ENCODE measurements at regions not wholly inside any gene's neighbourhood (a gene's known extent, or its start where the extent isn't known, plus 50 kb on each side); places are given as distances from the start of the nearest gene placed in this dataset.
"Not testable (repeated sequence)": the region's sequence is repeated elsewhere in the genome, so short reads cannot be mapped to it uniquely, and the experiment has no call there.

DNA sequence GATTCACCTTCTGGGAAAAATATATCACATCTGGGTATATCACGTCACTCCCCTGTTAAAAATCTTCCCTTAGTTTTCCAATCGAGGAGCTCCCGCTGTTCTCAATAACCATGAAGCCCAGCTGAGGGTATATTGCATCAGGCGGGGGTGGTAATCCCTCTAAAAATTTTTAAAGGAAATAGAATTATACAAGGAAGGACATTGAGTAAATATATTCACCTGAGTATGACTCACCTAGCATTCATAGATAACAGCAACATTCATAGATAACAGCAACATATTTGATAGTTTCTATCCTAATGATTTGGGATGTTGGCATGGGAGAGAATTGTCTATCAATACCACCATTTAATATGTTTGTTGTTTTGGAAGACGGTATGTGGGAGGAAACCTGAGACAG, 473.6 kb downstream of the RMST start:
- no peak for DNase-seq

DNA sequence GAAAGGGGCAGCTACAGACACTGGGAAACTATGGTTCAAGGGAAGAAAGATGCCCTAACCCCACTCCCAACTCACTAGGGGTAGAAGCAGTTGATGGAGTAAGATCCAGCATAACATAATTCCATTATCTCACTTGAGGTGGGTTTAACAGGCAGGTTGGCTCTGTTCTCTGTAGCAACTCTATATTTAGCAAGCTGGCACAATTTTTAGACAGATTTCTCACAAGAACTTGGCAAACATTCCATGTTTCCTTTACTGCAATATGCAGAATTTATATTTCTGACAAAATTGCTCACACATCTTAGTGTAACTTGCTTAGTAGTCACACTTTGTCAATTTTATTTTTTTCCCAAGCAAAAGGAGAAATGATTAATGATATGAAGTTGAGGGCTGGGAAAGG, 475.4 kb downstream of the RMST start:
- no peak for DNase-seq

DNA sequence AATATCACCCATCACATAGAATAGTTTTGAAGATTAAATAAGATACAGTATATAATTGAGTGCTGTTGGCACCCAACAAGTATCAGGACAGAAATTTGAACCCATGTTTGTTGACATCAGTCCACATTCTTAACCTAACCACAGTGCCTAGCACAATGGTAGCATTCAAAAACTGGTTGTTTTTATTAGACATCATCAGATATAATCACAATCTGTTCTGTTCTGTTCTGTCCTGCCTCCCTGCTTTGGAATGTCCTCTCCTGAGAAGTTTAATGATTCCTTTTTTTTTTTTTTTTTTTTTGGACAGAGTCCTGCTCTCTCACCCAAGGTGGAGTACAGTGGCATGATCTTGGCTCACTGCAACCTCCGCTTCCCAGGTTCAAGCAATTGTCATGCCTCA, 476.6 kb downstream of the RMST start:
- DNase-seq, result no peak

DNA sequence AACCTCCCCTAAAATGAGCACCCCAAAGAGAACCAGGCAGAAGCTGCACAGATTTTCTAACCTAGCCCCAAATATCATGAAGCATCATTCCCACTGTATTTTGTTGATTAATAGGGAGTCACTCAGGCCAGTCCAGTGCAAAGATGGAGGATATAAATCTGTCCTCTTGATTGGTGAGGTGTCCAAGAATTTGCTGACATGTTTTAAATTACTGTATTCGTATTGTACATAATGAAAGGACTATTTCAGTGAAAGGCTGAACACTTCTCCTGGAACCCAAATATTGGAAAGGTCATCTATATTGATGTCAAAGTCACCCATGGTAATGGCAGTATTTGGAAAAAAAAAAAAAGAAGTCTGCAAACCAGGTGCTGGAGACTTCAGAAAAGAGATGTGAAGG, 477.5 kb downstream of the RMST start:
- no peak for DNase-seq

DNA sequence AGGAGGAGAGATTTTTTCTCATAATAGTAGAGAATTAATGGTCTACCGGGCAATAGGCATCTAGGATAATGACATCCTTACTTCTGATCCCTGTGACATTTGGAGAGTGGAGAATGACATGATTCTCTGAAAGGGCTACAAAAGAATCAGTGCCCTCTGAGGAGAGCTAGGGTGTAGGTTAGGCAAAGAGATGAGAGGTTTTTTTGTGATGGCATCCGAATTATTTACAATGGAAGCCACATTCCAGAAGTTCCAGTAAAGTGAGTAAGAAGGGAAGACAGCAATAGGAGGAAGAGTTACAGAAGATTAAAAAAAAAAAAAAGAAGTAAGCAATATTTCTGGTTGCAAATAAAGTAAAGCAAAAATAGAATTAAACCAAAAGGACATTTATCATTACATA, 478.0 kb downstream of the RMST start:
- DNase-seq, result no peak

DNA sequence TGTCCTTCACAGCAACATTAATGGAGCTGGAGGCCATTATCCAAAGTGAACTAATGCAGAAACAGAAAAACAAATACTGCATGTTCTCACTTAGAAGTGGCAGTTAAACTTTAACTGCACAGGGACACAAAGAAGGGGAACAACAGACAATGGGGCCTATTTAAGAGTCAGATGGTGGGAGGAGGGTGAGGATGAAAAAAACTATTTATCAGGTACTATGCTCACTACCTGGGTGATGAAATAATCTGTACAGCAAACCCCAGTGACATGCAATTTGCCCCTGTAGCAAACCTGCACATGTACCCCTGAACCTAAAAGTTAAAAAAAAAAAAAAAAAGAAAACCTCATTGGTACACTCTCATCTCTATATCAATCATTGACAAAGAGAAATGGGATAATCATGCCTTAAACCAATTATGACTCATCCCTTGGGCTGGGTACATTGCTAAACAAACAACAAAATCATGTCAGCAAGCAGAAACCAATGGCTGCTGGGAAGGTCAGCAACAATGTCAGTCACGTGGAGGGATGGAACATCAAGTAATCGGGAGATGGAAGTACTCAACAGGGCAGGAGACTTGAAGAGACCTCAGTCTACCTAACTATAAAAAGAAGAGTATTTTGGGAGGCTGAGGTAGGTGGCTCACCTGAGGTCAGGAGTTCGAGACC, 479.2 kb downstream of the RMST start:
- DNase-seq, result no peak

DNA sequence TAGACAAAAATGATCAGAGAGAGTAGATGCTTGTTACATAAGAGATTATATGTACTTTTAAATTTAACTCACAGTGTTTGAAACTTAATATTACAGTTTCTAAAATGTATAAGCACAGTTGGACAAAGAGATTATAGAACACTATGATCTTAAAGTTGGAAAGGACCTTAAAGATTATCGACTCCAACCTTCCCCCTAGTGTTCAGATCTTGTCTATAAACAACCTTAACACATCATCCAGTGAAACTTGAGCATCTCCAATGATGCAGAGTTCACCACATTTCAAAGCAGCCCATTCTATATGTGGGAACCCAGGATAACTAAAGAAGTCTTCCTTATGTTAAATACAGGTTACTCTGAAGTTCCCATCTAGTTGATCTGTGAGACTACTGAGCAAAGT, 480.8 kb downstream of the RMST start:
- DNase-seq, result no peak

DNA sequence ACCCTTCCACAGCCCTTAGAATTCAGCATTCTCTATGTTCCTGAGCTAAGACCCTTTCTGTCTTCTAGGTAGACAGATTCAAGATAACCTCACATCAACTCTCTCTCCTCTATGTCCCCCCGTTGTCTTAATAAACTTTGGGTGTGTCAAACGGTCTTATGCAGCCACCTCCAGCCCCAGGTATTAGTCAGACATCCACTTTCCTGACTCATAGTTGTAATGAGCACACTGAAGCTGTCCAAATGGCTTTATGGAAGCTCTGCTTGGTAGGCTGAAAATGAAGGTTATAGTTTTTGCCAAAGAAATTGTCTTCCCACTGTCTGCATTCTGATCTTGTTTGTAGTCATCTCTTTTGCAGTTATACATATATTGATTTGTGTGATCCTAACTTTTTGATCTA, 482.0 kb downstream of the RMST start:
- DNase-seq, result no peak

DNA sequence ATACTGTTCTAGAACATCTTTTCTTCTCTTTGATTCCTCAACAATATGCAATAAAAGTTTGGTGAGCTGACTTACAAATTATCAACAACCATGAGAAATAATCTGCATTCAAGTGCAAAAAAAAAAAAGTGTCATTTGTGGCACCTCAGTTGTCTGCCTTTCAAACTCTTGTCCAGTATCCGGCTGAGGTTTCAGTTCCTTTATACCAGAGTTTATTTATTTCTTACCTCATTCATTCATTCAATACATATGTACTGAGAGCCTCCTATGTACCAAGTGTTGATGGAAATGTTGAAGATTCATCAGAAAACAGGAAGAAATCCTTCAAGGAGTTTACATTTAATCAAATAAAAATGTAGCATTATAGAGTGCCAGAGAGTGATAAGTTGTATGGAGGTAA, 484.1 kb downstream of the RMST start:
- DNase-seq, result no peak

DNA sequence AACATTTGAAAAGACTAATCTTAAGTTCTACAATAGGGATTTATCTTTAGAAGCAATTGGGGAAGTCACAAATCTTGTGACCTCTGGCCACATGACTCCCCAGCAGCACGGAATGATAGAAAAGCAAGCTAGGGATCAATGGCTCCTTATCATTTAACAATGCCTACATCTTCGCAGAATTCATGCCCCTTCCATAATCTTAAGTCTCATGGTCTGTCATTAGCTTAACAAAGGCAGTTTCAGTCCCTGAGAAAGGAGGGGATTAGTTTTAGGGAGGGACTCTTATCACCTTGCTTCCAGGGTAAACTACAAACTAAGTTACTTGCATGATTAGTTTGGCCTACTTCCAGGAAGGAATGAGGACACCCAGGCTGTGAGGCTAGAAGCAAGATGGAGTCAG, 486.0 kb downstream of the RMST start:
- no peak for DNase-seq

DNA sequence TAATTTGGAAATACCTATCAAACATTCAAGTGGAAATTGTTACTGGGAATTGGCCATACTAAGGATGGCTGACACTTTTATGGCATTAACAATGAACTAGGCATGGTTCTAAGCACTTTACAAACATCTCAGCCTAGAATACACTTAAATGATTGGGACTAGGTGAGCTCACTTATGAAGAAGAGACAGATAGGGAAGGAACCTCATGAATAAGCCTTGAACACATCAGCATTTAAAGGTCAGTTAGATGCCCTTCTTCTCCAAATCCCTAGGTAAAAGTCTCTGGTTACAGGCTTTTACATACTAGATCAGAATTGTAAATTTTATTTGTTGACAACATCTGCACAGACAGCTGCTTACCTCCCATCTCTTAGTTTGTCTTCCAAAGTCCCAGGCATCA, 488.6 kb downstream of the RMST start:
- no peak for DNase-seq

DNA sequence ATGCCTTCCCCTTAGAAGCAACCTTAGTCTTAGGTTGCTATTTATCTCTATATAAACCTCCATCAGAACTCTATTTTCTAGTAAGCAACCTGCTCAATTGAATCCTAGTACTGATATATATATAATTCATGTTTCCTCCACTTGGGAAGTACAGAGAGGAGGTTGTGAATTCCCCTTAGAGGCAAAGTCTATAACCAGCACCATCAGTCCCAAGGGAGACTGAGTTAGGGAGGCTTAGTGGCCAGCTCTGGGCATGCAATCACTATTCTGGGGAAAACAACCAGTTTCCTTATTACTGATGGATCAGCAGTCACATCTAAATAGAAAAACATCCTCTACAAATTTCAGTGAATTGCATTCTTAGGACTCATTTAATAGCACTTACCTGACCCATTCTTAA, 489.1 kb downstream of the RMST start:
- no peak for DNase-seq

DNA sequence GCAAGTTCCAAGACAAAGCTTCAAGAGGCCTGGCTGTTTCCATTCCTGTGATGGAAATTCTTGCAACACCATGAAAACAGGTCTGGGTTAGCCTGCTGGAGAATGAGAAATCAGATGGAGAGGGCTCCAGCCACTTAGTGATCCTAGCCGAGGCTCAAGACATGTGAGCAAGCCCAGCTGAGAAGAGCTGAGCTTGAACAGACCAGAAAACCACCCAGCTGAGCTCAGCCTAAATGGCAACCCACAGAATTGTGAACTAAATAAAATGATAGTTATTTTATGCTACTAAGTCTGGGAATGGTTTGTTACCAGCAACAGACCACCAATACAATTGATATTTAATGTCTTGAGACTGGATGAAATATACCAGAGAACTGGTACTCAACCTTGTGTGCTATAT, 494.5 kb downstream of the RMST start:
- no peak for DNase-seq

DNA sequence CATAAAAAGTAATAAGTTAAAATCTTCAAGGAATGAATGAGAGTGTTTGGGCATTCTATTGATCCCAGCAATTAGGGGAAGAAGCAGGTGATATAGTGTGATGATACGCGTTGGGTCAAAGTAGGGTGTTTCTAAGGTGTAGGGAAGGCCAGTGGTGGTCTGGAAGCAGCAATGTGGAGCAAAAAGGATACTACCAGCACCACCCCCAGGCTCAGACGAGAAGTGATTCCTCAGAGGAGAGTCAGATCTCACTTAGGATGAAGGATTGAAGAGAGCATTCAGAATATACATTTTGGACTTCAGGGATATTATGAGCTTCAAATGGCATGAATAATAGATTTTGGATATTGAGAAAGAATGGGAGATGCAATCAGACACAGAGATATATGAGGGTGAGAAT, 497.6 kb downstream of the RMST start:
- no peak for DNase-seq

DNA sequence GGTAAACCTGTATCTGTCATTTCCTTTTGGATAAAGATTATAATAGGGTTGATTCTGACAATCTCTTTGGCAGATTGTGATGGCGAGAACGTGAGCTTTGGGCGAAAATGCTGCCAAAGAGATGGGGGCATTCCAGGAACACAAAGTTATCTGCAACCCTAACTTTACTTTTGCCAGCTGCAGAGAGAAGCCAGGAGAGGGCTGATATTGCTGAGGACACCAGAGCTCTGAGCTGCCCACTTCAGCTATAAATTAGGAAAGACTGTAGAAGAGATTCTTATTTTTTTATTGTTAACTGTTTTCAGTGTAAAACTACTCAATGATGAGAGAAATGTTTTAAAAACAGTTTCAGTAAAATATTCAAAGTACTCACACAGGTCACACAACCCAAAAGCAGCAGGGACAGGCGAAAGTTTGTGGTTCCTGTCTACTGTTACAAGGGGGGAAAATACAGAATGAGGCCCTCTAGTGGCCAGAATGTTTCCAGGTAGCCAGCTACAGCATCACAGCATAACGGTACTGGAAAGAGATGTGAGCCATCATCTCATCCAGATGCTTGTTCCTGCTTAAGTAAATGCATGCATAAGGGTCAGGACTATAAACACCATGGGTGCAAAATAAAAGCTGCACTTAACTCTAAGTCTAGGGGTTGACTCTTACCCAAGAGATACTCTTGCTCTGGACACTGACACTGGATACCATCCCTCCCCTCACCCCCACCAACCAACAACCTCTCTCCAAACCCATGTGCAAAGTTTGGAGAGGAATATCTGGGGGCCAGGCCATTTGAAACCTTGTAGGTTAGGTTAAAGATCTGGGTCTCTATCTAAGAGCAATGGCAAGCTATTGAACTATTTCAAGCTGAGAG, 498.4 kb downstream of the RMST start:
- DNase-seq, result peak; percentile 7

DNA sequence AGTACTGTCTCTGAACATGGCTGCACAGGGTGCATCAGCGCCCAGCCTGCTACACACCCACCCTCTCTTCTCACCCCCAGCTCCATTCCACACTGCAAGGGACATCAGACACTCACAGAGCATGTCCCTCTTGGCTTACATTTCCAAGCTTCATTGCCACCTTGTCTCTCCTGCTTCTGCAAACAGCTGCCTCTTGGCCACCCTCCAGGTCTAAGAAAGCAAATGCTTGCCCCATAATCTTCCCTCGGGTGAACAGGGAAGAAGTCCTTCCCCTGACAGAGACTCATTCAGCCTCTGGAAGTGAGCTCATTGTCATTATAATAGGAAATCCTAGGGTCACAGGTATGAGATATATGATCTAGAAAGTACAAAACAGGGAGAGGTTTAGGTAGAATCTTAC, 505.2 kb downstream of the RMST start:
- DNase-seq, result no peak

DNA sequence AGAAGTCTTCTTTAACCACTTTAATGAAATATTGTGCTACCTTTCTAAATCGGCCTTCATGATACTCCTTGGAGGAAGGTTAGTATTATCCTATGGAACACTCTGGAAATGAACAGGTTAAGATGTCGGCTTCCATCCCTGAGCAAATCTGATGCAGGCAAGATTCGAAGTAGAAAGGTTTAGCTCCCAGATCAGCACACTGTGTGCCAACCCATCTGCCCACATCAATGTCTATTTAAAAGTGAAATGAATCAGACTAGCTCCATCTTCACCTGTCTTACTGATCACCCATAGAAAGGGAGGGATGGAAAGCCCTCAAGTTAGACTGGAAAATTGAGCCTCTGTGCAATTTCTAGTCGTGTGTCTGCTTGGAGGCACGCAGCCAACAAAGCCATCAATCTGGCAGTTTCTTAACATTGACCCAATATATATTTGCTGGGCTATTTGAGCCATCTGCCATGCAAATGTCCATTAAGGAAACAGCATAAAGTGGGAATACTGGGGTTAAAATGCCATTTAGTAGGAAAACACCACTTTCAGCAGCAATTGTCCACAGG, 506.1 kb downstream of the RMST start:
- DNase-seq, result no peak

DNA sequence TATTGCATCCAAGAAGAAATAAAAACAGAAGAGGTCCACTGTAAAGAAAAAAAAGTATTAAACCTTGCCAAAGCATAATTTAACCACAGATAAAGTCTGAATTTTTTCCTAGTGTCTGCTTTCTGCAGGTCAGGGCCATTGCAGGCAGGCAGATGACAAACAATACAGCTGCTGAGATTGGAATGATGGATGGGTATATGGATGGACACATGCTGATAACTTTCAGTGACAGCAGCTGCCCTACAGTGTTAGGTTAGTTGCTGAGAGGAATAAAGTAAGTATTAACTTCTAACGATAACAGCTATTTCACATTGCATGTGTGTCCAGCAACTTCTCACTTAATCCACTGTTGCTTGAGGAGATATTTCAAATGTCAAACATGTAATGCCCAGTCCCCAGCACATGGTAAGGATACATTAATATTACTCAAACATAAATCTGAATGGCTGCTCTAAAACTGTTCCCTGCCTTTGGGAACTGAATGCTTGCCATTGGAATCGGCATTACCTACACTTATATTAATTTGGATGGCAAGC, 515.3 kb downstream of the RMST start:
- no peak for DNase-seq

DNA sequence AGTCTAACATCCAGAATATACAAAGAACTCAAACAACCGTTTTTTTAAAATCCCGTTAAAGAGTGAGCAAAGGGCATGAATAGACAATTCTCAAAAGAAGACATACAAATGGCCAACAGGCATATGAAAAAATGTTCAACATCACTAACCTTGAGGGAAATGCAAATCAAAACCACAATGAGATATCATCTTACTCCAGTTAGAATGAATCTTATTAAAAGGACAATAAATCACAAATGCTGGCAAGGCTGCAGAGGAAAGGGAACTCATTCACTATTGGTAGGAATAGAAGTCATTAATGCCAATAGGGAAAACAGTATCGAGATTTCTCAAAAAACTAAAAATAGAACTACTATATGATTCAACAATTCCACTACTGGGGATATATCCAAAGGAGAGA, 520.1 kb downstream of the RMST start:
- DNase-seq, result no peak

DNA sequence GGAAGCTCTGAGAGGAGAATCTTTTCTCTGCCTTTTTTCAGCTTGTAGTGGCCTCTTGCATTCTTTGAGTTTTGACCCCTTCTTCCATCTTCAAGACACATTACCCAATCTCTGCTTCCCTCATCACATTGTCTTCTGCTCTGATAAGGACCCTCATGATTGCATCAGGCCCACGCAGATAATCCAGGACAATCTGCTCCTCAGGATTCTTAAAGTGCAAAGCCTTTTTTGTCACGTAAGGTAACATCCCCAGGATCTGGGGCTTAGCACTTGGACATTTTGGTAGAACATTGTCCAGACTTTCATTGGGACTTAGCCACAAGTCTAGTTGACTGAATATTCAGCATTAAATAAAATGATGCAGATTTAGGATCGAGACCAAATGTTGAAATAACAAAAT, 521.2 kb downstream of the RMST start:
- DNase-seq, result no peak

DNA sequence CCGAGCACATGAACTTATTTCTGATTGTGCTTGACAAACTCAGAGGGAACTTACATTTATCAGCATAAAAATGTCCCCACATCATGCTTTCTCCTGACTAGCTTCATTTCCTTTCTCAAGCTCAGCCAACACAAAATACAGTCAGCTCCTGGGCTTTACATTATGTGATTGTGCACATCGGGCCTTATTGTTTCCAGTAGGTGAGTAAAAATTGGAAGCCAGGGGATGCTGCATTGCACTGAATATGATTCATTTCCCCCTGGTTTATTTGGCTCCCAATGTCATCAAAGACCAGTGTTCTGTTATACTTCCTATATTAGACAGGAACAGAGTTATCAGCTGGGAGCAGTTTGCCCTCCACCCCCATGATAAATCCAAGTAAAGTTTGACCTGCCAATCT, 521.8 kb downstream of the RMST start:
- no peak for DNase-seq

DNA sequence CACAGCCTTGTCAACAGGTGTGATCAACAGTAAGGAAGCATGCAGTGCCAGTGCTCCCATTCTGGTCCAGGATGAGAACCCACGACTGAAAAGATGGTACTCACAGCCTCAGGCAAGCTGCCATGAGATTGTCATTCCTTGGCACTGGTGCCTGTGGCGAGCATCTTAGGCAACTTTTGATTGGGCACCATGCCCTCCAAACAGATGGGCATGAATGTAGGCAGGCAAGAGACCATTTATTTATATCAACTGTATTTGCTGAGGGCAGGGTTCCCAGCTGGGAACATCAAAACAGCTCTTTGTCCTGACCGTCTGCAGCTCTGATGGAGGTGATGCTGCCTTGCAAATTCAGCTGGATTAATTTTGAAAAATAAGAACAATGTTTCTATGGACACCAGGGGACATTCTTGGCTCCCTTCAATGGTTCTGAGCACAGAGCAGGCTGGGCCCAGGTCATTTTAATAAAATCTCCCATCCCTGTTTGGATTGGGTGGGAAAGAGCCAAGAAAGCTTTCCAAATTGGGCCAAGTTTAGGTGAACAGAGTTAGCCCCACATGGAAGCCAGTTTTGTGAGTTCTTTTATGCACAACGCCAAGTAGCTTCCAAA, 522.5 kb downstream of the RMST start:
- DNase-seq, result no peak

DNA sequence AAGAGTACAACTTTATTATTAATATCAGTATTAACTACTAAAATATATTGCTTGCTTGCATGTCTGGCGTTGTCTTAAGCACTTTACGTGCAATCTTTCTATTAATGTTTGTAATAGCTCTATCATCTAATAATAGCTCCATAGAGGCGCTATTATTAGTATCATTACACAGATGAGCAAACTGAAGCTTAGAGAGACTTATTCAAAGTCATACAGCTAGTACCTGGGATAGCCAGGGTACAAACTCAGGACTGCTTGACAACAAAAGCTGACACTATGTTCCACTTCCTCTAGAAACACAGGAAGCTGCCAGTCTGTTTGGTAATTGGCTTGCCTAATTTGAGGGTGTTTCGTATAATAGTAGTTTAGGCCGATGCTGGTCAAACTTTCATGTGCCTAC, 523.2 kb downstream of the RMST start:
- DNase-seq, result no peak

DNA sequence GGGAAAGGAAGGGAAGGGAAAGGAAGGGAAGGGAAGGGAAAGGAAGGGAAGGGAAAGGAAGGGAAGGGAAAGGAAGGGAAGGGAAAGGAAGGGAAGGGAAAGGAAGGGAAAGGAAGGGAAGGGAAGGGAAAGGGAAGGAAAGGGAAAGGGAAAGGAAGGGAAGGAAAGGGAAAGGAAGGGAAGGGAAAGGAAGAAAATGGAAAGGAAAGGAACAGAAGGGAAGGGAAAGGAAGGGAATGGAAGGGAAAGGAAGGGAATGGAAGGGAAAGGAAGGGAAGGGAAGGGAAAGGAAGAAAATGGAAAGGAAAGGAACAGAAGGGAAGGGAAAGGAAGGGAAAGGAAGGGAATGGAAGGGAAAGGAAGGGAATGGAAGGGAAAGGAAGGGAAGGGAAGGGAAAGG, 526.0 kb downstream of the RMST start:
- DNase-seq, result not testable (repeated sequence)
